ENCODE measurements at regions not wholly inside any gene's neighbourhood (a gene's known extent, or its start where the extent isn't known, plus 50 kb on each side); places are given as distances from the start of the nearest gene placed in this dataset.
"Not testable (repeated sequence)": the region's sequence is repeated elsewhere in the genome, so short reads cannot be mapped to it uniquely, and the experiment has no call there.

DNA sequence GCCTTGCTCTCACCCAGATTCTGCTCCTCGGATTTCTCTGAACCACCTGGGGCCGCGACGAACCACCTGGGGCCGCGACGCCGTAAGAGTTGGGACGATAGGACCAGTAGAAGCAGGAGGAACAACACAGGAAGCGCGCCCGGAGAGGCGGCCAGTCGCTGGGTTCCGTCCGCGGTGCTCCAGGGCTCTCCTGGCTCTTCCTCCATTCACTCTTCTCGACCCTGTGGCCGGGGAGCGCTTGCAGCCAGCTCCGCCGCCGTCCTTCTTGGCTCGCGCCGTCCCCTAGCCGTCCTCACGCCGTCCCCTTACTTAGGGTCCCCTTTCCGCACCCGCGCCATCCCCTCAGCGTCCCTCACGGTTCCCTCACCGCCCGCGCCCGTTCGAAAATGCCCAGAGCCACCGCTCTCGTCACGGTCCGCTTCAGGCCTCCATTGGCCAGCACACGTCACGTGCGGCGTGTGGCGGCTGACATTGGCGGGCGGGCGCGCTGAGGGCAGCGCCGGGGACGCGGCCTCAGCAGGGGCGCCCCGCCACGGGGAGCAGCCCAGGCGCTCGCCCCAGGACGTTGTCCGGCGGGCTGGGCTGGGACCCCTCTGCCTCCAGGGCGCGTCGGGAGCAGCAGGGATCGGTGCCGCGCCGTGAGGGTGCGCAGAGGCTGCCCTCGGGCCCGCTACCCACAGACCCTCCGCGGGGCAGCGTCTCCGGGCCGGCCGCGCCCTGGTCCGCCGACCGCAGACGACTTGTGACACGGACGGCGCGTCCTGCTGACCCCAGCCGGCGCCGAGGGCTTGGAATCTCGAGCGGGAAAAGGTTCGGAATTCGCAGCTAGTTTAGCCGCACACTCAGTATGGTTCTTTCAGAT lies 53.7 kb upstream of the PTPDC1 start:
- TF ChIP-seq EZH2phosphoT487 (IDR thresholded peaks at IDR 0.05; ENCODE audit: low read depth, severe bottlenecking, unreplicated experiment), result no peak
- Histone ChIP-seq H3K9me3 (ENCODE audit: low read depth) (no peaks in the 10 kb centered on the region), H3K9me2 (replicated peaks; ENCODE audit: insufficient read depth) (no peaks in the 10 kb centered on the region), H3K79me2 (peaks cover 8% of the 10 kb centered on the region), H3K27me3 (no peaks in the 10 kb centered on the region), H3K4me3 (peak overlapping the region; percentile 66), H3K4me1 (ENCODE audit: insufficient read depth) (no peaks in the 10 kb centered on the region), H2AFZ (peak overlapping the region; percentile 95), H3K36me3 (replicated peaks; ENCODE audit: insufficient read depth, low read depth) (no peaks in the 10 kb centered on the region), H3K4me2 (peak overlapping the region; percentile 82), H3K27ac (peak overlapping the region; percentile 84), H4K20me1 (ENCODE audit: insufficient read depth, poor library complexity, severe bottlenecking) (no peaks in the 10 kb centered on the region)
- peak; percentile 94 for DNase-seq (ENCODE audit: low spot score)
- 1% methylated on average over 91 of the region's 97 CpGs for WGBS (ENCODE audit: low lambda C conversion rate, missing lambda C conversion rate)

DNA sequence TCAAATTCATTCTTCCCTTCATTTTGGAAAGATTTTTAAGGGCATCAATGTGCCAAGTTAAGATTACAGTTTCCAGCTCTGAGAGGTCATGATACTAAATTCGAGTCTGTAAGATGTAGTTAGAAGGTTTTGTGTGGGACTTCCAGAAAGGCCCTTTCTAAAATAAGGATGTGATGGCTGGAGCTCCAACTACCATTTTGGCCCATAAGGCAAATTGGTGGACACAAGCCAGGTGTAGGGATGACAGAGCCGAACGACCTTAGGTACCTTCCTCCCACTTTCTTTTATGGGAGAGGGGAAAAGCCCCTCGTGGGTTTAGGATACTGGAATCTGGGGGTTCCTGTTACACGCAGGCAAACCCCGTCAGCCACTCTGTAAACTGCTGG lies 54.3 kb upstream of the PTPDC1 start:
- Histone ChIP-seq H3K4me3 (peak overlapping the region; percentile 66), H3K4me2 (peak overlapping the region; percentile 82), H2AFZ (peak overlapping the region; percentile 68), H4K20me1 (ENCODE audit: insufficient read depth, poor library complexity, severe bottlenecking) (no peaks in the 10 kb centered on the region), H3K9me3 (ENCODE audit: low read depth) (no peaks in the 10 kb centered on the region), H3K79me2 (peaks cover 8% of the 10 kb centered on the region), H3K27ac (peak overlapping the region; percentile 84), H3K36me3 (replicated peaks; ENCODE audit: insufficient read depth, low read depth) (no peaks in the 10 kb centered on the region), H3K9me2 (replicated peaks; ENCODE audit: insufficient read depth) (no peaks in the 10 kb centered on the region), H3K4me1 (ENCODE audit: insufficient read depth) (no peaks in the 10 kb centered on the region), H3K27me3 (no peaks in the 10 kb centered on the region)
- no peak for DNase-seq (ENCODE audit: low spot score)
- TF ChIP-seq, protein P1, sequence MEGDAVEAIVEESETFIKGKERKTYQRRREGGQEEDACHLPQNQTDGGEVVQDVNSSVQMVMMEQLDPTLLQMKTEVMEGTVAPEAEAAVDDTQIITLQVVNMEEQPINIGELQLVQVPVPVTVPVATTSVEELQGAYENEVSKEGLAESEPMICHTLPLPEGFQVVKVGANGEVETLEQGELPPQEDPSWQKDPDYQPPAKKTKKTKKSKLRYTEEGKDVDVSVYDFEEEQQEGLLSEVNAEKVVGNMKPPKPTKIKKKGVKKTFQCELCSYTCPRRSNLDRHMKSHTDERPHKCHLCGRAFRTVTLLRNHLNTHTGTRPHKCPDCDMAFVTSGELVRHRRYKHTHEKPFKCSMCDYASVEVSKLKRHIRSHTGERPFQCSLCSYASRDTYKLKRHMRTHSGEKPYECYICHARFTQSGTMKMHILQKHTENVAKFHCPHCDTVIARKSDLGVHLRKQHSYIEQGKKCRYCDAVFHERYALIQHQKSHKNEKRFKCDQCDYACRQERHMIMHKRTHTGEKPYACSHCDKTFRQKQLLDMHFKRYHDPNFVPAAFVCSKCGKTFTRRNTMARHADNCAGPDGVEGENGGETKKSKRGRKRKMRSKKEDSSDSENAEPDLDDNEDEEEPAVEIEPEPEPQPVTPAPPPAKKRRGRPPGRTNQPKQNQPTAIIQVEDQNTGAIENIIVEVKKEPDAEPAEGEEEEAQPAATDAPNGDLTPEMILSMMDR (IDR thresholded peaks at IDR 0.05; ENCODE audit: poor library complexity), result no peak
- TF ChIP-seq EZH2 (IDR thresholded peaks at IDR 0.05; ENCODE audit: borderline replicate concordance) (no peak), EZH2phosphoT487 (IDR thresholded peaks at IDR 0.05; ENCODE audit: low read depth, severe bottlenecking, unreplicated experiment) (no peak)
- WGBS (ENCODE audit: low lambda C conversion rate, missing lambda C conversion rate), result 32% methylated on average over 6 of the region's 6 CpGs

DNA sequence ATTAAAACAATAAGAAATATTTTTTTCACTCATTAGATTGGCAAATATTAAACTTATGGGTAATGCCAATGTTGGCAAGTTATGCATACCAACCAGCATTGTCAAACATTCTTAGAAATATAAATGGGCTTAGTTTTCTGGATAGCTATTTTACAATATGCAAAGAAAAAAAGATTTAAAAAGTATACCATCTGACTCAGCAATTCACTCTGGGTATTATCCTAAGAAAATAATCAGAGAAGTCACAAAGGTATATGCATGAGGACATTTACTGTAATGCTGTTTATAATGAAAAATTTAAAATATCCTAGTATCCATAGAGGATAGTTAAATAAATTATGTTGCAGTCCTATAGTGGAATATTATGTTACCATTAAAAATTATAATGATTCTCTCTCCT lies 57.4 kb upstream of the PTPDC1 start:
- Histone ChIP-seq H3K4me3 (no peak overlapping the region), H4K20me1 (ENCODE audit: insufficient read depth, poor library complexity, severe bottlenecking) (no peaks in the 10 kb centered on the region), H3K9me3 (ENCODE audit: low read depth) (no peaks in the 10 kb centered on the region), H3K4me2 (no peak overlapping the region), H3K9me2 (replicated peaks; ENCODE audit: insufficient read depth) (no peaks in the 10 kb centered on the region), H3K36me3 (replicated peaks; ENCODE audit: insufficient read depth, low read depth) (no peaks in the 10 kb centered on the region), H3K4me1 (ENCODE audit: insufficient read depth) (no peaks in the 10 kb centered on the region), H3K27me3 (no peaks in the 10 kb centered on the region), H3K79me2 (peaks cover 8% of the 10 kb centered on the region), H2AFZ (no peak overlapping the region), H3K27ac (no peak overlapping the region)
- DNase-seq (ENCODE audit: low spot score), result no peak
- no peak for TF ChIP-seq EZH2phosphoT487 (IDR thresholded peaks at IDR 0.05; ENCODE audit: low read depth, severe bottlenecking, unreplicated experiment)
- no peak for TF ChIP-seq EZH2 (IDR thresholded peaks at IDR 0.05; ENCODE audit: borderline replicate concordance)
- TF ChIP-seq, protein P1 (IDR thresholded peaks at IDR 0.05; ENCODE audit: poor library complexity), result no peak

DNA sequence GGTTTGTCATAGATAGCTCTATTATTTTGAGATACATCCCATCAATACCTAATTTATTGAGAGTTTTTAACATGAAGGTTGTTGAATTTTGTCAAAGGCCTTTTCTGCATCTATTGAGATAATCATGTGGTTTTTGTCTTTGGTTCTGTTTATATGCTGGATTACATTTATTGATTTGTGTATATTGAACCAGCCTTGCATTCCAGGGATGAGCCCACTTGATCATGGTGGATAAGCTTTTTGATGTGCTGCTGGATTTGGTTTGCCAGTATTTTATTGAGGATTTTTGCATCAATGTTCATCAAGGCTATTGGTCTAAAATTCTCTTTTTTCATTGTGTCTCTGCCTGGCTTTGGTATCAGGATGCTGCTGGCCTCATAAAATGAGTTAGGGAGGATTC lies 61.8 kb upstream of the PTPDC1 start:
- H3K4me1 ChIP-seq (ENCODE audit: insufficient read depth); H3K27ac ChIP-seq; H3K79me2 ChIP-seq; H3K9me2 ChIP-seq (replicated peaks; ENCODE audit: insufficient read depth); H3K4me2 ChIP-seq; H3K36me3 ChIP-seq (replicated peaks; ENCODE audit: insufficient read depth, low read depth); H3K27me3 ChIP-seq; DNase-seq (ENCODE audit: low spot score); H3K9me3 ChIP-seq (ENCODE audit: low read depth); H4K20me1 ChIP-seq (ENCODE audit: insufficient read depth, poor library complexity, severe bottlenecking); H2AFZ ChIP-seq; H3K4me3 ChIP-seq: not testable (repeated sequence)

DNA sequence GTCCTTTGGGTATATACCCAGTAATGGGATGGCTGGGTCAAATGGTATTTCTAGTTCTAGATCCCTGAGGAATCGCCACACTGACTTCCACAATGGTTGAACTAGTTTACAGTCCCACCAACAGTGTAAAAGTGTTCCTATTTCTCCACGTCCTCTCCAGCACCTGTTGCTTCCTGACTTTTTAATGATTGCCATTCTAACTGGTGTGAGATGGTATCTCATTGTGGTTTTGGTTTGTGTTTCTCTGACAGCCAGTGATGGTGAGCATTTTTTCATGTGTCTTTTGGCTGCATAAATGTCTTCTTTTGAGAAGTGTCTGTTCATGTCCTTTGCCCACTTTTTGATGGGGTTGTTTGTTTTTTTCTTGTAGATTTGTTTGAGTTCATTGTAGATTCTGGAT lies 63.4 kb upstream of the PTPDC1 start:
- H3K9me3 ChIP-seq (ENCODE audit: low read depth); H3K27ac ChIP-seq; H3K36me3 ChIP-seq (replicated peaks; ENCODE audit: insufficient read depth, low read depth); H3K79me2 ChIP-seq; H3K4me2 ChIP-seq; H3K4me1 ChIP-seq (ENCODE audit: insufficient read depth); H3K4me3 ChIP-seq; DNase-seq (ENCODE audit: low spot score); H2AFZ ChIP-seq; H3K9me2 ChIP-seq (replicated peaks; ENCODE audit: insufficient read depth); H4K20me1 ChIP-seq (ENCODE audit: insufficient read depth, poor library complexity, severe bottlenecking); H3K27me3 ChIP-seq: not testable (repeated sequence)
- WGBS (ENCODE audit: low lambda C conversion rate, missing lambda C conversion rate), result 71% methylated on average over 1 of the region's 2 CpGs

Measured in hepatocyte (in vitro differentiated cells).